DND-41 (cell line): ENCODE measurements at regions not wholly inside any gene's neighbourhood (a gene's known extent, or its start where the extent isn't known, plus 50 kb on each side); places are given as distances from the start of the nearest gene placed in this dataset.

Source experiments
- EZH2 ChIP-seq: IDR thresholded peaks from 3 replicates; pipeline ENCODE4 v1.6.1; 2012; ENCODE audit warnings: borderline replicate concordance, low read depth, mild to moderate bottlenecking, moderate library complexity, low read length, inconsistent platforms; ENCODE audit not compliant: severe bottlenecking
- TF ChIP-seq, protein P1 (sequence below): IDR thresholded peaks from 2 replicates; pipeline ENCODE4 v1.5.1; 2012; ENCODE audit warnings: borderline replicate concordance, low read length, moderate library complexity, mild to moderate bottlenecking; ENCODE audit not compliant: poor library complexity, severe bottlenecking; ENCODE audit errors: extremely low read depth

DNA sequence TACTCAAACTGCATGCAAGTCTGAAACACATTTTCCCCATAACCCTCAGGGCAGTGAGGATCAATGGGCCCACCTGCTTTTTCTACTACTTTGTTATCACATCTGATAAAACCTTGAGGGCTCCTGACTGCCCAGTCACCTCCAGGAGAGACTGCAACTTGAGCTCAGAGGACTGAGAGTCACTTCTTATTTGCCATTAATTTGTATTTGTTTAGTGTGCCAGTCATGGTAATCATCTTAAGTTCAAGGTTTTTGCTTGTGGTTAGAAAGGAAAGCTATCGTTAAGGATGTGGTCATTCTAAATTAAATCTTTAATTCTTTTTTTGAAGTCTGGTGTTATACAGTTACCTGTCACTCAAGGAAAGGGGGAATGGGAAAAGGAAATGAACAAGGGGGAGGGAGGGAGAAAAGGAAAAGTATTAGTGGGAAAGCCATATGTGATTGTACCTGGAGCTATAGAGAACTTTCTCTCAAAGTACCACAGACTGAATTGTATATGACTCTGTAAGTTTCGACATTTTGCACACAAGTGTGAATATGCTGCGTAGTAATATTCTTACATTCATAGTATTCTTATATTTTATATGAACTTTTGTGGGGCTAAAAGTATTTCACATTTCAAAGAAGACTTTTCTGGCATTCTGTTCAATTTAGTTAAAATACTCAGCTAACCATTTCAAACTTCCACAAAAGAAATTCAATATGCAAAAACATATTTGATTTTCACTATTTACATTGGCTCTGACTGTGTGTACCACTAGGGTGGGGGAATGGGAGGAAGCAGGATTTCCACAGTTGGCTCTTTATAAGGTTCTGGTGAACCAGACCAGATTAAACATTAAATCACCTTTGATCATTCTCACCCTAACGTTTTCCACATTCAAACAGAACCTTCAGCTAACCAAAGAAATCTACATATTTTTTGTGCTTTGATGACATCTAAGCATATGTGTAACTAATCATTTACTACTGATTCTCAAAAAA, 166.5 kb upstream of the ATP11B start:
- TF ChIP-seq, protein P1, sequence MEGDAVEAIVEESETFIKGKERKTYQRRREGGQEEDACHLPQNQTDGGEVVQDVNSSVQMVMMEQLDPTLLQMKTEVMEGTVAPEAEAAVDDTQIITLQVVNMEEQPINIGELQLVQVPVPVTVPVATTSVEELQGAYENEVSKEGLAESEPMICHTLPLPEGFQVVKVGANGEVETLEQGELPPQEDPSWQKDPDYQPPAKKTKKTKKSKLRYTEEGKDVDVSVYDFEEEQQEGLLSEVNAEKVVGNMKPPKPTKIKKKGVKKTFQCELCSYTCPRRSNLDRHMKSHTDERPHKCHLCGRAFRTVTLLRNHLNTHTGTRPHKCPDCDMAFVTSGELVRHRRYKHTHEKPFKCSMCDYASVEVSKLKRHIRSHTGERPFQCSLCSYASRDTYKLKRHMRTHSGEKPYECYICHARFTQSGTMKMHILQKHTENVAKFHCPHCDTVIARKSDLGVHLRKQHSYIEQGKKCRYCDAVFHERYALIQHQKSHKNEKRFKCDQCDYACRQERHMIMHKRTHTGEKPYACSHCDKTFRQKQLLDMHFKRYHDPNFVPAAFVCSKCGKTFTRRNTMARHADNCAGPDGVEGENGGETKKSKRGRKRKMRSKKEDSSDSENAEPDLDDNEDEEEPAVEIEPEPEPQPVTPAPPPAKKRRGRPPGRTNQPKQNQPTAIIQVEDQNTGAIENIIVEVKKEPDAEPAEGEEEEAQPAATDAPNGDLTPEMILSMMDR = no peak
- TF ChIP-seq EZH2 = no peak
